ENCODE measurements at regions not wholly inside any gene's neighbourhood (a gene's known extent, or its start where the extent isn't known, plus 50 kb on each side); places are given as distances from the start of the nearest gene placed in this dataset.

DNA sequence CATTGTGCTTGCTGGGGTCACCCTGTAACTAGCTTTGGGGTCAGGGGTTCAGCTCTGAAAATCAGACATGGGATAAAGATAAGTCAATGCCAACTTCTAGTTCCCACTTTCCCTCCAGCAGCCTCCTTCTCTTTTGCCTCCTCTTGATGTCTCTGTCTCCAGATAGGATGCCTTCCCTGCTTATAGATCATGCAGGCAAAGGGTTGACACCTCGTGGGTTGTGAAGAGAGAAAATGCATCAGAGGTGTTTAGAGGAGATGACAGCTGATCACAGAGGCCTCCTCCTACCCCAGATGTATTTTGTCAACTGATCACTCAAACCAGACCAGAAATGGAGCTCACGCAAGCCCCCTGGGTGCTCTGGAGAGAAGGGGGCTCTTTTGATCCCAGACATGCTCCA lies 337.8 kb downstream of the BUD13 start:
- H3K9me3 Mint-ChIP-seq (ENCODE audit: unreplicated experiment), result no peaks in the 10 kb centered on the region
- peaks cover 6% of the 10 kb centered on the region for H3K27me3 Mint-ChIP-seq (ENCODE audit: unreplicated experiment)
- no peak overlapping the region for H3K27ac Mint-ChIP-seq (ENCODE audit: unreplicated experiment)
- H3K4me1 Mint-ChIP-seq (ENCODE audit: low read depth, unreplicated experiment), result peaks cover 3% of the 10 kb centered on the region
- TF ChIP-seq, protein P1, sequence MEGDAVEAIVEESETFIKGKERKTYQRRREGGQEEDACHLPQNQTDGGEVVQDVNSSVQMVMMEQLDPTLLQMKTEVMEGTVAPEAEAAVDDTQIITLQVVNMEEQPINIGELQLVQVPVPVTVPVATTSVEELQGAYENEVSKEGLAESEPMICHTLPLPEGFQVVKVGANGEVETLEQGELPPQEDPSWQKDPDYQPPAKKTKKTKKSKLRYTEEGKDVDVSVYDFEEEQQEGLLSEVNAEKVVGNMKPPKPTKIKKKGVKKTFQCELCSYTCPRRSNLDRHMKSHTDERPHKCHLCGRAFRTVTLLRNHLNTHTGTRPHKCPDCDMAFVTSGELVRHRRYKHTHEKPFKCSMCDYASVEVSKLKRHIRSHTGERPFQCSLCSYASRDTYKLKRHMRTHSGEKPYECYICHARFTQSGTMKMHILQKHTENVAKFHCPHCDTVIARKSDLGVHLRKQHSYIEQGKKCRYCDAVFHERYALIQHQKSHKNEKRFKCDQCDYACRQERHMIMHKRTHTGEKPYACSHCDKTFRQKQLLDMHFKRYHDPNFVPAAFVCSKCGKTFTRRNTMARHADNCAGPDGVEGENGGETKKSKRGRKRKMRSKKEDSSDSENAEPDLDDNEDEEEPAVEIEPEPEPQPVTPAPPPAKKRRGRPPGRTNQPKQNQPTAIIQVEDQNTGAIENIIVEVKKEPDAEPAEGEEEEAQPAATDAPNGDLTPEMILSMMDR (IDR thresholded peaks at IDR 0.05; ENCODE audit: partially characterized antibody, unreplicated experiment), result no peak
- peaks cover 4% of the 10 kb centered on the region for H3K36me3 Mint-ChIP-seq (ENCODE audit: unreplicated experiment)
- no peak for DNase-seq
- no peak overlapping the region for H3K4me3 Mint-ChIP-seq (ENCODE audit: unreplicated experiment)

GRCh38 chr11:116432301-116432700 lies 340.5 kb downstream of the BUD13 start:
- no peak overlapping the region for H3K4me3 Mint-ChIP-seq (ENCODE audit: unreplicated experiment)
- peaks cover 1% of the 10 kb centered on the region for H3K9me3 Mint-ChIP-seq (ENCODE audit: unreplicated experiment)
- TF ChIP-seq, protein P1 (IDR thresholded peaks at IDR 0.05; ENCODE audit: partially characterized antibody, unreplicated experiment), result no peak
- H3K27me3 Mint-ChIP-seq (ENCODE audit: unreplicated experiment), result peaks cover 5% of the 10 kb centered on the region
- peaks cover 9% of the 10 kb centered on the region for H3K4me1 Mint-ChIP-seq (ENCODE audit: low read depth, unreplicated experiment)
- peaks cover 4% of the 10 kb centered on the region for H3K36me3 Mint-ChIP-seq (ENCODE audit: unreplicated experiment)
- no peak for DNase-seq
- no peak overlapping the region for H3K27ac Mint-ChIP-seq (ENCODE audit: unreplicated experiment)

GRCh38 chr11:116431842-116432241 lies 340.9 kb downstream of the BUD13 start:
- H3K4me3 Mint-ChIP-seq (ENCODE audit: unreplicated experiment), result no peak overlapping the region
- H3K27me3 Mint-ChIP-seq (ENCODE audit: unreplicated experiment), result peaks cover 5% of the 10 kb centered on the region
- H3K36me3 Mint-ChIP-seq (ENCODE audit: unreplicated experiment), result peaks cover 4% of the 10 kb centered on the region
- H3K4me1 Mint-ChIP-seq (ENCODE audit: low read depth, unreplicated experiment), result peaks cover 9% of the 10 kb centered on the region
- peaks cover 1% of the 10 kb centered on the region for H3K9me3 Mint-ChIP-seq (ENCODE audit: unreplicated experiment)
- TF ChIP-seq, protein P1 (IDR thresholded peaks at IDR 0.05; ENCODE audit: partially characterized antibody, unreplicated experiment), result no peak
- no peak for DNase-seq
- H3K27ac Mint-ChIP-seq (ENCODE audit: unreplicated experiment), result no peak overlapping the region

DNA sequence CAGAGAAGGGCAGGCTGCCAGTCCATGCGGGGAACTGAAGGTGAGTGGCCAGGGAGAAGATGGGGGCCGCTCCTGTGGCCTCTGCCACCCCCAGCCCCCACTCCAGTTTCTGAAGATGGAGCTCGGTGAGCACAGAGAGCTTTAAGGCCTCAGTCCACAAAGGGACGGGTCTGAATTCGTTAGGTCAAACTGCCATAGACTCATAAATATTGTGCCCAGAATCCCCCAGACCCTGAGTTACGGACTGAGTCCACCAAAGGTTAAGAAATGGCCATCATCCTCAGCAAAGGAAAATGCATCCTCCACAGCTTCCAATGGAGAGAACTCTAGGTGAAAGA lies 344.2 kb downstream of the BUD13 start:
- Mint-ChIP-seq H3K9me3 (ENCODE audit: unreplicated experiment) (peaks cover 1% of the 10 kb centered on the region), H3K4me1 (ENCODE audit: low read depth, unreplicated experiment) (peaks cover 6% of the 10 kb centered on the region), H3K4me3 (ENCODE audit: unreplicated experiment) (no peak overlapping the region), H3K27ac (ENCODE audit: unreplicated experiment) (no peak overlapping the region), H3K27me3 (ENCODE audit: unreplicated experiment) (peaks cover 2% of the 10 kb centered on the region), H3K36me3 (ENCODE audit: unreplicated experiment) (no peaks in the 10 kb centered on the region)
- no peak for DNase-seq
- TF ChIP-seq, protein P1 (IDR thresholded peaks at IDR 0.05; ENCODE audit: partially characterized antibody, unreplicated experiment), result no peak

DNA sequence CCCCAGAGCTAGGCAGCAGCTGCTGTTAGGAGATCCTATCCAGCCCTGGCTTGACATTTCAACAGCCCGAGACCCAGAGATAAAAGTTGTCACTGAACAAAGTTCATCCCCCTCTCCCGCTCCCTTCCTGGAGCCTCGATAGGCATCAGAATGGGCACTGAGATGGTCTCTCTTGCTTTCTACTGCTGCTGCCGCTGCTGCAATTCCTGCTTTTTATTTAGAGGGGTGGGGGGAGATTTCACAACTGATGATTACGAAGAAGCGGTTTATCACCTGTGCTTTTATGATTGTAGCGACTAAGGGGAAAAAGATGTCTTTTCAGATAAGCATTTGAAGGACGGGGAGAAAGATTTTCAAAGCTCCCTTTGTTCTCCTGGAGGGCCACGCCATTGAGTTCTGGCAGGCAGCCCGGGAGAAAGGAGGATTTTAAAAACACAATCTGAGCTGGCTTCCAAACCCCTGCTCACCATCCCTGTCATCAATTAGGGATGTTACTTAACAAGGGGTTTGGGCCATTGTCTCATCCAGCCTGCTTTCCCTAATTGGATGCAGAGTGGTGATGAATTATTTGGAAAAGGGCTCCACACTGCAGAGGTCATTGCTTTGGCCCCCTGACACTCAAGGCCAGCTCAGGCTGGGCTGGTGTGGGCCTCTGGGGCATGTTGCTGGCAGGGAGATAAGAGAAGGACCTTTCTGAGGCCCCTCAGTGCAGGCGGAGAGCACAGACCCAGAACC lies 344.7 kb downstream of the BUD13 start:
- Mint-ChIP-seq H3K4me1 (ENCODE audit: low read depth, unreplicated experiment) (peaks cover 6% of the 10 kb centered on the region), H3K9me3 (ENCODE audit: unreplicated experiment) (peaks cover 1% of the 10 kb centered on the region), H3K4me3 (ENCODE audit: unreplicated experiment) (no peak overlapping the region), H3K27ac (ENCODE audit: unreplicated experiment) (no peak overlapping the region), H3K27me3 (ENCODE audit: unreplicated experiment) (peaks cover 2% of the 10 kb centered on the region), H3K36me3 (ENCODE audit: unreplicated experiment) (no peaks in the 10 kb centered on the region)
- TF ChIP-seq, protein P1 (IDR thresholded peaks at IDR 0.05; ENCODE audit: partially characterized antibody, unreplicated experiment), result no peak
- no peak for DNase-seq
